HG03432 (cell line): ENCODE measurements at regions not wholly inside any gene's neighbourhood (a gene's known extent, or its start where the extent isn't known, plus 50 kb on each side); places are given as distances from the start of the nearest gene placed in this dataset.

Experiments
- ATAC-seq: cut with Tn5 transposase; IDR thresholded peaks from one replicate; pipeline ENCODE4 v1.9.1; 2021; ENCODE audit warnings: mild to moderate bottlenecking, moderate library complexity; ENCODE audit not compliant: unreplicated experiment

GRCh38 chrX:126065901-126066660, 100.0 kb downstream of the DCAF12L2 start:
- no peak for ATAC-seq
